ENCODE measurements at regions not wholly inside any gene's neighbourhood (a gene's known extent, or its start where the extent isn't known, plus 50 kb on each side); places are given as distances from the start of the nearest gene placed in this dataset.

DNA sequence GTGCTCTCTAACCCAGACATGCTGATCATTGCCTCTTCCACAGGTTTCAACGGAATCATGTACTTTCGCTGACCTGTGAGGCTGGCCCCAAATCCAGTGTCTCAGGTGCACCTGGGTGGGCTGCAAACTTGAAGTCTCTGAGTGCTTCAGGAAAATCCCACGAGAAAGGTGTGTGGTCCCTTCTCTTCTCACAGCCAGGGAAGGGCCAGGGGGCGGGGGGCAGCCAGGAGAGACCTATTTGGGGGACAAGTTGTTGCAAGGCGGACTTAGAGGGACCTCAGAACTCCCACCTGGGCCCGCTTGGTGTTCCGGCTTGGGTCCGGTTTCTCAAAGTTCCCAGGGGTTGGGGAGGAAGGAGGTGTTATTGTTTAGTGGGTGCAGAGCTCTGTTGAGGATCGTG lies 80.0 kb downstream of the HMX1 start:
- H3K4me3 ChIP-seq = no peak overlapping the region
- H3K36me3 ChIP-seq = no peaks in the 10 kb centered on the region
- no peak for DNase-seq (ENCODE audit: low spot score in 2 of 2)
- TF ChIP-seq POLR2A (IDR thresholded peaks at IDR 0.05) = no peak
- no peak for TF ChIP-seq CTCF (IDR thresholded peaks at IDR 0.05)
- TF ChIP-seq POLR2AphosphoS5 (IDR thresholded peaks at IDR 0.05) = no peak
- peaks cover 0 to 41% of the 10 kb centered on the region in 2 donors for H3K27me3 ChIP-seq
- intact Hi-C loops (cut with DNase I; ENCODE audit: low total_unique reads) = no loop called here
- H3K4me1 ChIP-seq = no peaks in the 10 kb centered on the region
- H3K27ac ChIP-seq = no peak overlapping the region
- no peaks in the 10 kb centered on the region for H3K9me3 ChIP-seq

DNA sequence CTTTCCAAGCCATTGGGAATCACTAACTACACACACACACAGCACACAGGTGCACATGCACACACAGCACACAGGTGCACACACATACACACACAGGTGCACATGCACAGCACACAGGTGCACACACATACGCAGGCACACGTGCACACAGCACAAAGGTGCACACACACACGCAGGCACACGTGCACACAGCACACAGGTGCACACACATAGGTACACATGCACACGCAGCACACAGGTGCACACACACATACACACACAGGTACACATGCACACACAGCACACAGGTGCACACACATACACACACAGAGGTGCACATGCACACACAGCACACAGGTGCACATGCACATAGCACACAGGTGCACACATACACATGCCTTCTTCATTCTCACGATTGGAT lies 80.9 kb downstream of the HMX1 start:
- Histone ChIP-seq H3K4me1 (no peaks in the 10 kb centered on the region), H3K4me3 (no peak overlapping the region), H3K9me3 (no peaks in the 10 kb centered on the region), H3K27me3 (peaks cover 0 to 50% of the 10 kb centered on the region in 2 donors), H3K27ac (no peak overlapping the region), H3K36me3 (no peaks in the 10 kb centered on the region)
- DNase-seq (ENCODE audit: low spot score in 2 of 2) = no peak
- intact Hi-C loops (cut with DNase I; ENCODE audit: low total_unique reads) = no loop called here
- TF ChIP-seq CTCF (IDR thresholded peaks at IDR 0.05) (no peak), POLR2A (IDR thresholded peaks at IDR 0.05) (no peak)

GRCh38 chr4:8788174-8788573 lies 83.5 kb downstream of the HMX1 start:
- no peak for DNase-seq (ENCODE audit: low spot score in 2 of 2)
- Histone ChIP-seq H3K36me3 (no peaks in the 10 kb centered on the region), H3K4me1 (no peaks in the 10 kb centered on the region), H3K27me3 (peaks cover 0 to 53% of the 10 kb centered on the region in 2 donors), H3K9me3 (no peaks in the 10 kb centered on the region), H3K27ac (no peak overlapping the region), H3K4me3 (no peak overlapping the region)
- intact Hi-C loops (cut with DNase I; ENCODE audit: low total_unique reads) = no loop called here
- no peak for TF ChIP-seq CTCF (IDR thresholded peaks at IDR 0.05)
- no peak for TF ChIP-seq POLR2AphosphoS5 (IDR thresholded peaks at IDR 0.05)
- TF ChIP-seq POLR2A (IDR thresholded peaks at IDR 0.05) = no peak

DNA sequence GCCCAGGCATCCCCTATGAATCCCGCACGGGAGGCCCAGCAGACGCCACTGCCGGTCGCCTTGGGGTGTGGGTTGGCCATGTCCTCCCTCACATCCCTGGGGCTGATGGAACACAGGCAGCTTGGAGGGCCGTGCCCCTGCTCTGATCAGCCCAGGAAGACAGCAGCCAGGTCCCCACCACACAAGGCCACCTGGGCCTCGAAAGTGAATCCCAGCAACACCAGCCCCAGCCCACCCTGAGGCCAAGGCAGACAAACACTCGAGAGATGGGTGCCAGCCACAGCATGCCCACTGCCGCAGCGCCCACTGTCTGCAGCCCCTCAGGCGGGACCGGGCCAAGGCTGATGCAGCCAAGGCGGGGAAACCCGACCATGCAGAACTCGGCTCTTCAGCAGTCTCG lies 85.5 kb downstream of the HMX1 start:
- Histone ChIP-seq H3K4me3 (no peak overlapping the region), H3K9me3 (no peaks in the 10 kb centered on the region), H3K27ac (no peak overlapping the region), H3K4me1 (no peaks in the 10 kb centered on the region), H3K27me3 (peaks cover 0 to 68% of the 10 kb centered on the region in 2 donors), H3K36me3 (no peaks in the 10 kb centered on the region)
- DNase-seq (ENCODE audit: low spot score in 2 of 2) = no peak
- intact Hi-C loops (cut with DNase I; ENCODE audit: low total_unique reads) = no loop called here
- no peak for TF ChIP-seq CTCF (IDR thresholded peaks at IDR 0.05)
- TF ChIP-seq POLR2A (IDR thresholded peaks at IDR 0.05) = no peak
- TF ChIP-seq POLR2AphosphoS5 (IDR thresholded peaks at IDR 0.05) = no peak

- intact Hi-C loops (cut with DNase I; ENCODE audit: low total_unique reads) = no loop called here
- no peaks in the 10 kb centered on the region for H3K9me3 ChIP-seq
- H3K27me3 ChIP-seq = peaks cover 0 to 67% of the 10 kb centered on the region in 2 donors
- DNase-seq (ENCODE audit: low spot score in 2 of 2) = no peak
- no peak overlapping the region for H3K27ac ChIP-seq
- H3K36me3 ChIP-seq = no peaks in the 10 kb centered on the region
- H3K4me3 ChIP-seq = no peak overlapping the region
- TF ChIP-seq POLR2AphosphoS5 (IDR thresholded peaks at IDR 0.05) = no peak
- TF ChIP-seq CTCF (IDR thresholded peaks at IDR 0.05) = no peak
- TF ChIP-seq POLR2A (IDR thresholded peaks at IDR 0.05) = no peak
- H3K4me1 ChIP-seq = no peaks in the 10 kb centered on the region
Measured at GRCh38 chr4:8785656-8786142, 85.9 kb downstream of the HMX1 start.

Measured in breast epithelium (tissue), 4 donors.